Astrocyte (in vitro differentiated cells and primary cell): ENCODE measurements at regions not wholly inside any gene's neighbourhood (a gene's known extent, or its start where the extent isn't known, plus 50 kb on each side); places are given as distances from the start of the nearest gene placed in this dataset.

Experiments used
- CTCF ChIP-seq: IDR thresholded peaks from 2 replicates; pipeline ENCODE4 v1.5.1; 2011; ENCODE audit warnings: low read depth, mild to moderate bottlenecking, inconsistent platforms, low read length, moderate library complexity; ENCODE audit not compliant: insufficient read depth
- EZH2 ChIP-seq: IDR thresholded peaks from 2 replicates; pipeline ENCODE4 v1.6.1; 2012; ENCODE audit warnings: mild to moderate bottlenecking, low read length, inconsistent platforms; ENCODE audit not compliant: insufficient read depth

- TF ChIP-seq CTCF (no peak), EZH2 (no peak)
Observed at GRCh38 chr7:41785840-41786239, 83.0 kb upstream of the INHBA start.
